Body of pancreas (tissue), 4 donors: ENCODE measurements at regions not wholly inside any gene's neighbourhood (a gene's known extent, or its start where the extent isn't known, plus 50 kb on each side); places are given as distances from the start of the nearest gene placed in this dataset.

Experiments
- ATAC-seq: fragments of 150-250 bp; one replicate; pipeline ENCODE4 v1.9.1; 2016
- DNase-seq, 4 donors: peaks; one replicate each; pipeline ENCODE4 v3.0.0-alpha.2; 2019
- H3K27ac ChIP-seq, 4 donors: fragments of 200-600 bp; sonication (generic); 1 replicate in 3 of 4; 2 replicates in 1 of 4; pipeline versions ENCODE4 v1.5.1 to v1.6.1; 2016 to 2019; ENCODE audit warnings: mild to moderate bottlenecking in 1 of 4, mixed read lengths in 1 of 4, moderate library complexity in 1 of 4
- H3K27me3 ChIP-seq, 2 donors: fragments of 200-600 bp; sonication (generic); one replicate each; pipeline ENCODE4 v1.6.0; 2016; ENCODE audit warnings: mild to moderate bottlenecking in 1 of 2
- H3K36me3 ChIP-seq, 2 donors: fragments of 200-600 bp; sonication (generic); replicated peaks in 1 of 2; 2 replicates each; pipeline ENCODE4 v1.5.1; 2016; ENCODE audit warnings: low read depth in 2 of 2; ENCODE audit not compliant: insufficient read depth in 1 of 2
- H3K4me1 ChIP-seq: fragments of 200-600 bp; sonication (generic); one replicate; pipeline ENCODE4 v1.6.0; 2016
- H3K4me3 ChIP-seq, 2 donors: fragments of 200-600 bp; sonication (generic); 1 replicate in 1 of 2; 2 replicates in 1 of 2; pipeline ENCODE4 v1.5.1; 2016 to 2019
- H3K9me3 ChIP-seq, 3 donors: fragments of 200-600 bp; sonication (generic); 1 replicate in 2 of 3; 2 replicates in 1 of 3; pipeline ENCODE4 v1.5.1; 2016
- CTCF ChIP-seq, 7 experiments: fragments of 450-650 bp in 4 of 7; fragments of 200-600 bp in 3 of 7; sonication (generic) in 3 of 7; IDR thresholded peaks; one replicate each; pipeline ENCODE4 v1.5.1; 2016 to 2019; ENCODE audit warnings: antibody characterized with exemption in 7 of 7
- POLR2A ChIP-seq, 3 donors: fragments of 450-650 bp; IDR thresholded peaks; one replicate each; pipeline ENCODE4 v1.6.1; 2016; ENCODE audit warnings: antibody characterized with exemption in 3 of 3, mild to moderate bottlenecking in 2 of 3
- WGBS, 2 donors: methylation state at CpG; one replicate each; pipeline ENCODE4 v1.1.5; 2017; 5-methylcytosine and 5-hydroxymethylcytosine counted together
- intact Hi-C: fragments of 100-400 bp; cut with DNase I; formaldehyde crosslinking; loops from one replicate; pipeline ENCODE4 v1.15.1; 2023

GRCh38 chr11:101321222-101321621 lies 191.6 kb upstream of the PGR start:
- Histone ChIP-seq H3K9me3 (no peaks in the 10 kb centered on the region), H3K27me3 (no peaks in the 10 kb centered on the region), H3K4me1 (no peaks in the 10 kb centered on the region), H3K27ac (no peak overlapping the region), H3K4me3 (no peak overlapping the region), H3K36me3 (no peaks in the 10 kb centered on the region)
- ATAC-seq: no peak
- WGBS, 2 donors: 48 to 65% methylated on average over 3 of the region's 3 CpGs
- intact Hi-C loops: no loop called here
- no peak for DNase-seq
- TF ChIP-seq POLR2A (IDR thresholded peaks at IDR 0.05): no peak
- no peak for TF ChIP-seq CTCF (IDR thresholded peaks at IDR 0.05)

- Histone ChIP-seq H3K27me3 (no peaks in the 10 kb centered on the region), H3K4me3 (no peak overlapping the region), H3K36me3 (no peaks in the 10 kb centered on the region), H3K27ac (no peak overlapping the region), H3K9me3 (no peaks in the 10 kb centered on the region), H3K4me1 (no peaks in the 10 kb centered on the region)
- 30 to 49% methylated on average over 3 of the region's 3 CpGs for WGBS, 2 donors
- ATAC-seq (no peak), DNase-seq (no peak)
- TF ChIP-seq CTCF (IDR thresholded peaks at IDR 0.05): no peak
- TF ChIP-seq POLR2A (IDR thresholded peaks at IDR 0.05): no peak
- intact Hi-C loops: no loop called here
These were observed 177.1 kb upstream of the PGR start for GRCh38 chr11:101306721-101307120.

GRCh38 chr11:101305496-101305895 lies 175.9 kb upstream of the PGR start:
- intact Hi-C loops: no loop called here
- WGBS, 2 donors: 46 to 67% methylated on average over 1 of the region's 1 CpG
- H3K36me3 ChIP-seq: no peaks in the 10 kb centered on the region
- no peak for ATAC-seq
- H3K9me3 ChIP-seq: no peaks in the 10 kb centered on the region
- no peak overlapping the region for H3K27ac ChIP-seq
- no peaks in the 10 kb centered on the region for H3K4me1 ChIP-seq
- no peaks in the 10 kb centered on the region for H3K27me3 ChIP-seq
- no peak for DNase-seq
- no peak overlapping the region for H3K4me3 ChIP-seq
- TF ChIP-seq POLR2A (IDR thresholded peaks at IDR 0.05) (no peak), CTCF (IDR thresholded peaks at IDR 0.05) (no peak)

- intact Hi-C loops: no loop called here
- Histone ChIP-seq H3K9me3 (peaks cover 0 to 7% (median 0%) of the 10 kb centered on the region in 3 donors), H3K4me3 (no peak overlapping the region), H3K27me3 (no peaks in the 10 kb centered on the region), H3K36me3 (no peaks in the 10 kb centered on the region), H3K27ac (no peak overlapping the region), H3K4me1 (no peaks in the 10 kb centered on the region)
- WGBS, 2 donors: 57 to 65% methylated on average over 6 of the region's 6 CpGs
- TF ChIP-seq CTCF (IDR thresholded peaks at IDR 0.05) (no peak), POLR2A (IDR thresholded peaks at IDR 0.05) (no peak)
- ATAC-seq: no peak
- no peak for DNase-seq
These were observed 169.6 kb upstream of the PGR start for GRCh38 chr11:101299210-101299609.

- Histone ChIP-seq H3K36me3 (no peaks in the 10 kb centered on the region), H3K4me1 (no peaks in the 10 kb centered on the region), H3K4me3 (no peak overlapping the region), H3K9me3 (peaks cover 0 to 7% (median 0%) of the 10 kb centered on the region in 3 donors), H3K27ac (no peak overlapping the region), H3K27me3 (no peaks in the 10 kb centered on the region)
- DNase-seq: no peak
- intact Hi-C loops: no loop called here
- TF ChIP-seq CTCF (IDR thresholded peaks at IDR 0.05): no peak
- no peak for ATAC-seq
These were observed 167.3 kb upstream of the PGR start for GRCh38 chr11:101296896-101297295.
